A549 (cell line): ENCODE measurements at regions not wholly inside any gene's neighbourhood (a gene's known extent, or its start where the extent isn't known, plus 50 kb on each side); places are given as distances from the start of the nearest gene placed in this dataset.

Experiments
- ATAC-seq, 2 experiments: fragments of 200-7000 bp in 1 of 2; fragments of >200 bp in 1 of 2; cut with Nextera tagmentation in 1 of 2; cut with Tn5 transposase in 1 of 2; 3 replicates each; pipeline versions ENCODE4 v1.8.0 to v1.9.1; 2018 to 2020; ENCODE audit warnings: mild to moderate bottlenecking in 1 of 2, moderate library complexity in 1 of 2
- CTCF ChIA-PET: fragments of 300-600 bp; sonication (Branson Sonifier 250); formaldehyde crosslinking; extraction: SDS; loops from one replicate; lab custom pipeline; 2021; ENCODE audit warnings: antibody characterized with exemption, inconsistent platforms; lab: Yijun Ruan, JAX
- POLR2A ChIA-PET: fragments of 350-600 bp; formaldehyde crosslinking; extraction: SDS; loops from one replicate; lab custom pipeline; 2021; ENCODE audit warnings: antibody characterized with exemption, inconsistent platforms; lab: Yijun Ruan, JAX
- DNase-seq, 2 experiments: peaks; one replicate each; pipeline versions ENCODE4 v3.0.0 to v3.0.0-alpha.2; 2011 to 2016; ENCODE audit warnings: low read depth in 1 of 2, low spot score in 1 of 2
- FAIRE-seq: peaks from 2 replicates; lab custom pipeline; 2011; peaks lifted over from hg19 to GRCh38; lab: Jason Lieb, UNC
- H3K27ac ChIP-seq, 2 experiments: fragments of >200 bp; sonication (Bioruptor Twin); formaldehyde crosslinking; 3 replicates each; pipeline ENCODE4 v1.5.1; 2016 to 2017
- H3K4me1 ChIP-seq: fragments of >200 bp; sonication (Bioruptor Twin); formaldehyde crosslinking; 3 replicates; pipeline ENCODE4 v1.6.1; 2016
- H3K4me2 ChIP-seq: fragments of >200 bp; sonication (Bioruptor Twin); formaldehyde crosslinking; 3 replicates; pipeline ENCODE4 v1.6.1; 2016
- H3K4me3 ChIP-seq: fragments of >200 bp; sonication (Bioruptor Twin); formaldehyde crosslinking; 3 replicates; pipeline ENCODE4 v1.5.1; 2016
- H3K9me3 ChIP-seq: fragments of >200 bp; sonication (Bioruptor Twin); formaldehyde crosslinking; 3 replicates; pipeline ENCODE4 v1.6.1; 2016
- ATOH8 ChIP-seq: fragments of 250-450 bp; sonication (Bioruptor Pico); IDR thresholded peaks from 2 replicates; pipeline ENCODE4 v1.5.0; 2020; ENCODE audit warnings: low read depth, mild to moderate bottlenecking, moderate library complexity
- BCL3 ChIP-seq: fragments of >200 bp; sonication (Bioruptor Twin); formaldehyde crosslinking; IDR thresholded peaks from 3 replicates; pipeline ENCODE4 v1.6.1; 2016
- BHLHE40 ChIP-seq: IDR thresholded peaks from 2 replicates; pipeline ENCODE4 v1.6.1; 2012; ENCODE audit warnings: low read depth, low read length, inconsistent platforms
- CBX8 ChIP-seq: fragments of 200-600 bp; sonication (generic); IDR thresholded peaks from 2 replicates; pipeline ENCODE4 v1.6.1; 2016
- CHD2 ChIP-seq: fragments of 150-350 bp; IDR thresholded peaks from 2 replicates; pipeline ENCODE4 v1.6.1; 2014; ENCODE audit warnings: low read length; ENCODE audit not compliant: partially characterized antibody
- CTCF ChIP-seq: fragments of >200 bp; sonication (Bioruptor Twin); formaldehyde crosslinking; IDR thresholded peaks from 3 replicates; pipeline ENCODE4 v1.5.1; 2016
- E2F6 ChIP-seq: IDR thresholded peaks from 2 replicates; pipeline ENCODE4 v1.6.1; 2012; ENCODE audit warnings: low read depth, borderline replicate concordance
- EHMT2 ChIP-seq: fragments of 200-600 bp; sonication (generic); IDR thresholded peaks from 2 replicates; pipeline ENCODE4 v1.6.1; 2016; ENCODE audit warnings: antibody characterized with exemption, low read depth, mild to moderate bottlenecking, moderate library complexity
- ESRRA ChIP-seq: fragments of 150-350 bp; IDR thresholded peaks from 2 replicates; pipeline ENCODE4 v1.6.1; 2014; ENCODE audit warnings: mild to moderate bottlenecking, low read length, borderline replicate concordance
- FOSL2 ChIP-seq, 2 experiments: fragments of 450-650 bp in 1 of 2; fragments of >200 bp in 1 of 2; sonication (Bioruptor Twin) in 1 of 2; formaldehyde crosslinking; IDR thresholded peaks; 2 replicates each; pipeline versions ENCODE4 v1.5.0 to v1.6.1; 2016 to 2020; ENCODE audit warnings: mild to moderate bottlenecking in 1 of 2, moderate library complexity in 1 of 2
- FOXS1 ChIP-seq: fragments of 250-450 bp; sonication (Bioruptor Pico); IDR thresholded peaks from 2 replicates; pipeline ENCODE4 v1.5.0; 2020; ENCODE audit warnings: mild to moderate bottlenecking, moderate library complexity
- HDAC2 ChIP-seq: fragments of 200-600 bp; sonication (generic); IDR thresholded peaks from 2 replicates; pipeline ENCODE4 v1.6.1; 2016
- KDM1A ChIP-seq: fragments of 200-600 bp; sonication (generic); IDR thresholded peaks from 2 replicates; pipeline ENCODE4 v1.6.1; 2016; ENCODE audit warnings: low read depth, mild to moderate bottlenecking
- NPAS2 ChIP-seq: fragments of 250-450 bp; sonication (Bioruptor Pico); IDR thresholded peaks from 2 replicates; pipeline ENCODE4 v1.8.0; 2022; ENCODE audit warnings: mild to moderate bottlenecking, moderate library complexity, borderline replicate concordance
- POLR2A ChIP-seq: IDR thresholded peaks from 2 replicates; pipeline ENCODE4 v1.6.1; 2012; ENCODE audit warnings: mild to moderate bottlenecking, low read length
- SMC3 ChIP-seq: fragments of >200 bp; sonication (Bioruptor Twin); formaldehyde crosslinking; IDR thresholded peaks from 3 replicates; pipeline ENCODE4 v1.6.1; 2018; ENCODE audit warnings: inconsistent platforms
- TFCP2L1 ChIP-seq: fragments of 250-450 bp; sonication (Bioruptor Pico); IDR thresholded peaks from 2 replicates; pipeline ENCODE4 v1.5.0; 2021; ENCODE audit warnings: mild to moderate bottlenecking
- USF2 ChIP-seq: fragments of 450-650 bp; IDR thresholded peaks from 2 replicates; pipeline ENCODE4 v1.6.1; 2014; ENCODE audit warnings: antibody characterized with exemption
- ZNF302 ChIP-seq: fragments of 250-450 bp; sonication (Bioruptor Pico); IDR thresholded peaks from 2 replicates; pipeline ENCODE4 v1.9.0; 2021; ENCODE audit warnings: inconsistent platforms, mild to moderate bottlenecking, moderate library complexity
- WGBS: methylation state at CpG from one replicate; pipeline ENCODE4 v1.1.6; 2017; ENCODE audit errors: missing lambda C conversion rate; 5-methylcytosine and 5-hydroxymethylcytosine counted together

- FAIRE-seq (no peak), DNase-seq (no peak), ATAC-seq (no peak)
- ChIA-PET POLR2A (no interaction called here), CTCF (no interaction called here)
- TF ChIP-seq CHD2 (no peak), KDM1A (no peak), ESRRA (no peak), ATOH8 (CRISPR knock-in tag) (no peak), NPAS2 (CRISPR knock-in tag) (no peak), USF2 (no peak), BCL3 (no peak), HDAC2 (no peak), BHLHE40 (no peak), SMC3 (no peak), POLR2A (no peak), ZNF302 (CRISPR knock-in tag) (no peak), CTCF (no peak), E2F6 (no peak), CBX8 (no peak), FOSL2 (IDR thresholded peaks at IDR 0.05) (no peak), FOSL2 (CRISPR knock-in tag; IDR thresholded peaks at IDR 0.05) (no peak)
- H3K4me2 ChIP-seq, result no peak overlapping the region
- H3K4me1 ChIP-seq, result no peaks in the 10 kb centered on the region
- H3K4me3 ChIP-seq, result no peak overlapping the region
- no peaks in the 10 kb centered on the region for H3K9me3 ChIP-seq
- no peak overlapping the region for H3K27ac ChIP-seq
- 78% methylated on average over 13 of the region's 13 CpGs for WGBS
Observed at GRCh38 chr6:6984585-6985366, 123.0 kb upstream of the RREB1 start.

GRCh38 chr6:6986344-6986743, 121.4 kb upstream of the RREB1 start:
- Histone ChIP-seq H3K4me2 (no peak overlapping the region), H3K9me3 (no peaks in the 10 kb centered on the region), H3K27ac (no peak overlapping the region), H3K4me1 (no peaks in the 10 kb centered on the region), H3K4me3 (no peak overlapping the region)
- CTCF ChIA-PET, result no interaction called here
- FAIRE-seq (no peak), DNase-seq (no peak), ATAC-seq (no peak)
- TF ChIP-seq TFCP2L1 (CRISPR knock-in tag), result no peak
- TF ChIP-seq FOXS1 (CRISPR knock-in tag), result no peak
- TF ChIP-seq EHMT2, result no peak
- 88% methylated on average over 1 of the region's 1 CpG for WGBS
- POLR2A ChIA-PET, result no interaction called here
